ENCODE measurements at regions not wholly inside any gene's neighbourhood (a gene's known extent, or its start where the extent isn't known, plus 50 kb on each side); places are given as distances from the start of the nearest gene placed in this dataset.

GRCh38 chr7:41010418-41010817 lies 692.5 kb downstream of the INHBA start:
- TF ChIP-seq CTCF (IDR thresholded peaks at IDR 0.05) (no peak), POLR2A (IDR thresholded peaks at IDR 0.05) (no peak)

Measured in breast epithelium (tissue), 3 donors.